ENCODE measurements at regions not wholly inside any gene's neighbourhood (a gene's known extent, or its start where the extent isn't known, plus 50 kb on each side); places are given as distances from the start of the nearest gene placed in this dataset.

DNA sequence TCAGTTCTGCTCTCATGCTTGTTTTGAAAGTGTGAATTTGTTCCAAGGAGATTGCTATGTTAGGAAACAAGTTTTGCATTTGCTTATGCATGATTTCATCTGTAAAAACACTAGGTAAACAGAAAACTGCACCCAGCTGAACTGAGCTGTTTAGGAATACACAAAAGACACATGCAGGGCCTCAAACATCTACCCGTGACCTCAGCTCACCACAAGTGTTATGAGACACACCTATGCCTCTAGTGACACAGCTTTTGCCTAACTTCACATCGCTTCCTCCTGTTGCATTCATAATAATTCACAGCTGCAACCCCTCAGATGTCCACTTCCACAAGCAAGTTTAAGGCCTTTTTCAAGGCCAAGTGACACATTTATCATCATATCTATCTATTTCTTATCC is 98.0 kb upstream of the SLC24A3 start:
- Histone ChIP-seq H4K20me1 (ENCODE audit: insufficient read depth) (no peaks in the 10 kb centered on the region), H3K4me2 (ENCODE audit: low read length) (no peak overlapping the region), H3K27ac (ENCODE audit: low read length) (no peak overlapping the region), H3K79me2 (replicated peaks; ENCODE audit: insufficient read depth, low read length) (no peaks in the 10 kb centered on the region), H3K9me3 (ENCODE audit: low read length) (no peaks in the 10 kb centered on the region), H2AFZ (ENCODE audit: low read depth, low read length) (no peak overlapping the region), H3K9me2 (ENCODE audit: insufficient read depth, low read length) (no peaks in the 10 kb centered on the region), H3K9ac (ENCODE audit: low read length) (no peak overlapping the region), H3K27me3 (ENCODE audit: insufficient read depth, low read depth, low read length) (no peaks in the 10 kb centered on the region), H3K4me3 (ENCODE audit: low read length) (no peak overlapping the region), H3F3A (ENCODE audit: insufficient read depth, low read length, poor library complexity, severe bottlenecking) (no peaks in the 10 kb centered on the region), H3K36me3 (ENCODE audit: insufficient read depth, low read length) (no peaks in the 10 kb centered on the region)
- no peak for TF ChIP-seq POLR2AphosphoS5 (IDR thresholded peaks at IDR 0.05)
- no peak for TF ChIP-seq SMC3 (conservative IDR thresholded peaks at IDR 0.05; ENCODE audit: poor library complexity)
- TF ChIP-seq MXI1 (conservative IDR thresholded peaks at IDR 0.05; ENCODE audit: poor library complexity, severe bottlenecking) = no peak
- TF ChIP-seq, protein P1, sequence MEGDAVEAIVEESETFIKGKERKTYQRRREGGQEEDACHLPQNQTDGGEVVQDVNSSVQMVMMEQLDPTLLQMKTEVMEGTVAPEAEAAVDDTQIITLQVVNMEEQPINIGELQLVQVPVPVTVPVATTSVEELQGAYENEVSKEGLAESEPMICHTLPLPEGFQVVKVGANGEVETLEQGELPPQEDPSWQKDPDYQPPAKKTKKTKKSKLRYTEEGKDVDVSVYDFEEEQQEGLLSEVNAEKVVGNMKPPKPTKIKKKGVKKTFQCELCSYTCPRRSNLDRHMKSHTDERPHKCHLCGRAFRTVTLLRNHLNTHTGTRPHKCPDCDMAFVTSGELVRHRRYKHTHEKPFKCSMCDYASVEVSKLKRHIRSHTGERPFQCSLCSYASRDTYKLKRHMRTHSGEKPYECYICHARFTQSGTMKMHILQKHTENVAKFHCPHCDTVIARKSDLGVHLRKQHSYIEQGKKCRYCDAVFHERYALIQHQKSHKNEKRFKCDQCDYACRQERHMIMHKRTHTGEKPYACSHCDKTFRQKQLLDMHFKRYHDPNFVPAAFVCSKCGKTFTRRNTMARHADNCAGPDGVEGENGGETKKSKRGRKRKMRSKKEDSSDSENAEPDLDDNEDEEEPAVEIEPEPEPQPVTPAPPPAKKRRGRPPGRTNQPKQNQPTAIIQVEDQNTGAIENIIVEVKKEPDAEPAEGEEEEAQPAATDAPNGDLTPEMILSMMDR (IDR thresholded peaks at IDR 0.05; ENCODE audit: poor library complexity, severe bottlenecking) = no peak
- TF ChIP-seq TAF1 (IDR thresholded peaks at IDR 0.05; ENCODE audit: low read depth) = no peak
- TF ChIP-seq RAD21 (conservative IDR thresholded peaks at IDR 0.05) = no peak

DNA sequence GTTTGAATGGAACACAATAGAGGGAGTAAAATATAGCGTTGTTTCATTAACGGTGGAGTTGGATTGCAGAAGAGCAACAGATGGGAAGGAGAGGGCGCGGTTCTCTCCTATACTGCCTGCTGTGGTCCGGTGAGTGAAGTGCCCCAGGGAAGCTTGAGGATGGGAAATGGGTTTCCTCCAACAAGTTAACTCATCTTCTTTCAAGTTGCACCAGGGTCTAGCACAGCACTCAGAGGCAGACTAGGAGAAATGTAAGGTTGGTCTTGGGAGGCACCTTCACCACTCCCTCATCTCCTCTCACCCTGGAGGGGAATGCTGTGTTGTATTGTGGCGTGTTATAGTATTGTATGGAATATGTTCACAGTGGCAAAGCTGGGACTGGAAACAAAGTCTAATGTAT is 96.9 kb upstream of the SLC24A3 start:
- Histone ChIP-seq H3K27ac (ENCODE audit: low read length) (no peak overlapping the region), H3K4me2 (ENCODE audit: low read length) (no peak overlapping the region), H3K4me3 (ENCODE audit: low read length) (no peak overlapping the region), H3K79me2 (replicated peaks; ENCODE audit: insufficient read depth, low read length) (no peaks in the 10 kb centered on the region), H3K27me3 (ENCODE audit: insufficient read depth, low read depth, low read length) (no peaks in the 10 kb centered on the region), H3K9me2 (ENCODE audit: insufficient read depth, low read length) (no peaks in the 10 kb centered on the region), H3K9me3 (ENCODE audit: low read length) (no peaks in the 10 kb centered on the region), H4K20me1 (ENCODE audit: insufficient read depth) (no peaks in the 10 kb centered on the region), H3F3A (ENCODE audit: insufficient read depth, low read length, poor library complexity, severe bottlenecking) (no peaks in the 10 kb centered on the region), H2AFZ (ENCODE audit: low read depth, low read length) (no peak overlapping the region), H3K9ac (ENCODE audit: low read length) (no peak overlapping the region), H3K36me3 (ENCODE audit: insufficient read depth, low read length) (no peaks in the 10 kb centered on the region)
- no peak for TF ChIP-seq MXI1 (conservative IDR thresholded peaks at IDR 0.05; ENCODE audit: poor library complexity, severe bottlenecking)
- TF ChIP-seq, protein P1 (IDR thresholded peaks at IDR 0.05; ENCODE audit: poor library complexity, severe bottlenecking) = no peak

DNA sequence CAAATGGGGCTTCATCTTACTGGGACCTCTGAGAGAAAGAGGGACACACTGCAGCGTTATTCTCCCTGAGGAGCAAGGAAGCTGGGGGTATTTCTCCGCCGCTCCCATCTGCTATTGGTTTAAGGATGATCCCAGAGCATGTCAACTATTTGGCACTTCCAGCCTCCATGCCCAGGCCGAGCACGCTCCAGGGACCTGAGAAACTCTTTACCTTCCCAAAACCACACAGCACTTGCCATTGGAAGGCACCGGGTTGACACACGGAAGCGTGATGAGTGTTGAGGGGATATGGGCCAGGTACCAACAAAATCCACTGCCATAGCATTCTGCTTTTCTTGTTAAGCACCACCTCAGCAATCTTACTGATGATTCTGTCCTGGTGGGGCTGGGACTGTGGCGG is 92.4 kb upstream of the SLC24A3 start:
- H3K4me2 ChIP-seq (ENCODE audit: low read length) = no peak overlapping the region
- TF ChIP-seq EP300 (conservative IDR thresholded peaks at IDR 0.05; ENCODE audit: poor library complexity, severe bottlenecking) (no peak), SMC3 (conservative IDR thresholded peaks at IDR 0.05; ENCODE audit: poor library complexity) (no peak), MXI1 (conservative IDR thresholded peaks at IDR 0.05; ENCODE audit: poor library complexity, severe bottlenecking) (no peak), RAD21 (conservative IDR thresholded peaks at IDR 0.05) (no peak), EZH2 (IDR thresholded peaks at IDR 0.05; ENCODE audit: borderline replicate concordance, insufficient read depth, low read length, poor library complexity, severe bottlenecking) (no peak), POLR2AphosphoS5 (IDR thresholded peaks at IDR 0.05) (no peak), TAF1 (IDR thresholded peaks at IDR 0.05; ENCODE audit: low read depth) (no peak)
- TF ChIP-seq, protein P2, sequence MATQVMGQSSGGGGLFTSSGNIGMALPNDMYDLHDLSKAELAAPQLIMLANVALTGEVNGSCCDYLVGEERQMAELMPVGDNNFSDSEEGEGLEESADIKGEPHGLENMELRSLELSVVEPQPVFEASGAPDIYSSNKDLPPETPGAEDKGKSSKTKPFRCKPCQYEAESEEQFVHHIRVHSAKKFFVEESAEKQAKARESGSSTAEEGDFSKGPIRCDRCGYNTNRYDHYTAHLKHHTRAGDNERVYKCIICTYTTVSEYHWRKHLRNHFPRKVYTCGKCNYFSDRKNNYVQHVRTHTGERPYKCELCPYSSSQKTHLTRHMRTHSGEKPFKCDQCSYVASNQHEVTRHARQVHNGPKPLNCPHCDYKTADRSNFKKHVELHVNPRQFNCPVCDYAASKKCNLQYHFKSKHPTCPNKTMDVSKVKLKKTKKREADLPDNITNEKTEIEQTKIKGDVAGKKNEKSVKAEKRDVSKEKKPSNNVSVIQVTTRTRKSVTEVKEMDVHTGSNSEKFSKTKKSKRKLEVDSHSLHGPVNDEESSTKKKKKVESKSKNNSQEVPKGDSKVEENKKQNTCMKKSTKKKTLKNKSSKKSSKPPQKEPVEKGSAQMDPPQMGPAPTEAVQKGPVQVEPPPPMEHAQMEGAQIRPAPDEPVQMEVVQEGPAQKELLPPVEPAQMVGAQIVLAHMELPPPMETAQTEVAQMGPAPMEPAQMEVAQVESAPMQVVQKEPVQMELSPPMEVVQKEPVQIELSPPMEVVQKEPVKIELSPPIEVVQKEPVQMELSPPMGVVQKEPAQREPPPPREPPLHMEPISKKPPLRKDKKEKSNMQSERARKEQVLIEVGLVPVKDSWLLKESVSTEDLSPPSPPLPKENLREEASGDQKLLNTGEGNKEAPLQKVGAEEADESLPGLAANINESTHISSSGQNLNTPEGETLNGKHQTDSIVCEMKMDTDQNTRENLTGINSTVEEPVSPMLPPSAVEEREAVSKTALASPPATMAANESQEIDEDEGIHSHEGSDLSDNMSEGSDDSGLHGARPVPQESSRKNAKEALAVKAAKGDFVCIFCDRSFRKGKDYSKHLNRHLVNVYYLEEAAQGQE (IDR thresholded peaks at IDR 0.05; ENCODE audit: borderline replicate concordance) = no peak
- TF ChIP-seq, protein P1 (IDR thresholded peaks at IDR 0.05; ENCODE audit: poor library complexity, severe bottlenecking) = no peak
- H4K20me1 ChIP-seq (ENCODE audit: insufficient read depth) = no peaks in the 10 kb centered on the region
- H2AFZ ChIP-seq (ENCODE audit: low read depth, low read length) = no peak overlapping the region
- no peak overlapping the region for H3K9ac ChIP-seq (ENCODE audit: low read length)
- H3K27me3 ChIP-seq (ENCODE audit: insufficient read depth, low read depth, low read length) = no peaks in the 10 kb centered on the region
- H3K27ac ChIP-seq (ENCODE audit: low read length) = no peak overlapping the region
- H3K9me2 ChIP-seq (ENCODE audit: insufficient read depth, low read length) = no peaks in the 10 kb centered on the region
- H3K79me2 ChIP-seq (replicated peaks; ENCODE audit: insufficient read depth, low read length) = no peaks in the 10 kb centered on the region
- no peaks in the 10 kb centered on the region for H3F3A ChIP-seq (ENCODE audit: insufficient read depth, low read length, poor library complexity, severe bottlenecking)
- H3K9me3 ChIP-seq (ENCODE audit: low read length) = no peaks in the 10 kb centered on the region
- no peak overlapping the region for H3K4me3 ChIP-seq (ENCODE audit: low read length)
- H3K36me3 ChIP-seq (ENCODE audit: insufficient read depth, low read length) = no peaks in the 10 kb centered on the region

Measured in neural cell (in vitro differentiated cells).